Kidney (tissue), 13 donors: ENCODE measurements at regions not wholly inside any gene's neighbourhood (a gene's known extent, or its start where the extent isn't known, plus 50 kb on each side); places are given as distances from the start of the nearest gene placed in this dataset.

Source experiments
- DNase-seq, 5 donors: peaks; one replicate each; pipeline ENCODE4 v3.0.0-alpha.2; 2013 to 2020
- FAIRE-seq: peaks from 2 replicates; lab custom pipeline; 2012; peaks lifted over from hg19 to GRCh38; lab: Jason Lieb, UNC
- H3K27ac ChIP-seq, 2 donors: one replicate each; pipeline ENCODE4 v1.7.0; 2013; ENCODE audit warnings: low read depth in 2 of 2, low read length in 2 of 2, inconsistent platforms in 1 of 2
- H3K27me3 ChIP-seq: one replicate; pipeline ENCODE4 v1.7.1; 2013; ENCODE audit warnings: low read length, inconsistent platforms; ENCODE audit not compliant: control insufficient read depth, insufficient read depth
- H3K36me3 ChIP-seq, 3 donors: one replicate each; pipeline versions ENCODE4 v1.7.0 to v1.7.1; 2013; ENCODE audit warnings: low read length in 3 of 3, control low read depth in 1 of 3, inconsistent platforms in 1 of 3; ENCODE audit not compliant: insufficient read depth in 3 of 3, control insufficient read depth in 2 of 3
- H3K4me1 ChIP-seq, 3 donors: one replicate each; pipeline versions ENCODE4 v1.7.0 to v1.7.1; 2013; ENCODE audit warnings: low read length in 3 of 3, inconsistent platforms in 1 of 3, low read depth in 1 of 3; ENCODE audit not compliant: control insufficient read depth in 2 of 3, insufficient read depth in 2 of 3
- H3K4me3 ChIP-seq, 3 donors: one replicate each; pipeline versions ENCODE4 v1.7.0 to v1.8.1; 2013; ENCODE audit warnings: low read length in 3 of 3, control low read depth in 1 of 3, inconsistent platforms in 1 of 3
- H3K9ac ChIP-seq, 3 donors: one replicate each; pipeline versions ENCODE4 v1.7.0 to v1.7.1; 2013; ENCODE audit warnings: low read length in 3 of 3, control low read depth in 1 of 3, inconsistent platforms in 1 of 3
- H3K9me3 ChIP-seq, 3 donors: one replicate each; pipeline versions ENCODE4 v1.7.0 to v1.7.1; 2013; ENCODE audit warnings: low read length in 3 of 3, control low read depth in 1 of 3, inconsistent platforms in 1 of 3; ENCODE audit not compliant: control insufficient read depth in 2 of 3, insufficient read depth in 1 of 3
- CTCF ChIP-seq: IDR thresholded peaks from 3 replicates; pipeline ENCODE4 v1.5.1; 2012; ENCODE audit warnings: mild to moderate bottlenecking, moderate library complexity, borderline replicate concordance; ENCODE audit not compliant: insufficient read depth; ENCODE audit errors: extremely low read depth
- intact Hi-C: fragments of 100-400 bp; cut with DNase I; formaldehyde crosslinking; loops from one replicate; pipeline ENCODE4 v1.11.1; 2022
- donor health status: control.
- donor health status: control.
- donor health status: control.
- donor health status: control.
- donor health status: control.
- donor health status: DM: yes; HTN: yes; CAD: no.
- donor health status: Normal renal cell carcinoma (clear cell type).

GRCh38 chrX:39311646-39312045 is 510.4 kb downstream of the MID1IP1 start:
- FAIRE-seq, result no peak
- no peak for TF ChIP-seq CTCF
- intact Hi-C loops, result no loop called here
- Histone ChIP-seq H3K36me3 (no peaks in the 10 kb centered on the region), H3K27ac (no peak overlapping the region), H3K4me3 (no peak overlapping the region), H3K4me1 (peaks cover 0 to 8% (median 3%) of the 10 kb centered on the region in 3 donors), H3K27me3 (peaks cover 3% of the 10 kb centered on the region), H3K9ac (no peak overlapping the region), H3K9me3 (no peaks in the 10 kb centered on the region)
- no peak for DNase-seq

GRCh38 chrX:39313146-39313545 is 511.9 kb downstream of the MID1IP1 start:
- no peak for TF ChIP-seq CTCF
- intact Hi-C loops, result no loop called here
- H3K4me1 ChIP-seq, result peaks cover 0 to 8% (median 3%) of the 10 kb centered on the region in 3 donors

GRCh38 chrX:39318506-39319343 is 517.5 kb downstream of the MID1IP1 start:
- TF ChIP-seq CTCF, result no peak

More at GRCh38 chrX:39313146-39313545, 511.9 kb downstream of the MID1IP1 start:
- H3K4me3 ChIP-seq, result no peak overlapping the region
- peaks cover 3% of the 10 kb centered on the region for H3K27me3 ChIP-seq
- DNase-seq (no peak), FAIRE-seq (no peak)
- H3K27ac ChIP-seq, result no peak overlapping the region
- H3K36me3 ChIP-seq, result no peaks in the 10 kb centered on the region
- H3K9me3 ChIP-seq, result no peaks in the 10 kb centered on the region
- H3K9ac ChIP-seq, result no peak overlapping the region

More at GRCh38 chrX:39318506-39319343, 517.5 kb downstream of the MID1IP1 start:
- no peak overlapping the region for H3K4me3 ChIP-seq
- no peaks in the 10 kb centered on the region for H3K9me3 ChIP-seq
- no peak overlapping the region for H3K27ac ChIP-seq
- H3K27me3 ChIP-seq, result no peaks in the 10 kb centered on the region
- H3K4me1 ChIP-seq, result no peaks in the 10 kb centered on the region
- intact Hi-C loops, result no loop called here
- FAIRE-seq (no peak), DNase-seq (peak in 2 of 5 donors; percentile 41 to 77)
- H3K9ac ChIP-seq, result no peak overlapping the region
- H3K36me3 ChIP-seq, result no peaks in the 10 kb centered on the region
